GM20431 (cell line): ENCODE measurements at regions not wholly inside any gene's neighbourhood (a gene's known extent, or its start where the extent isn't known, plus 50 kb on each side); places are given as distances from the start of the nearest gene placed in this dataset.

Source experiments
- in situ Hi-C: fragments of 300-500 bp; cut with MseI, MboI; formaldehyde crosslinking; loops from one replicate; pipeline ENCODE4 v1.15.0; 2020; ENCODE audit warnings: low sequenced_read_pairs; ENCODE audit not compliant: unreplicated experiment

DNA sequence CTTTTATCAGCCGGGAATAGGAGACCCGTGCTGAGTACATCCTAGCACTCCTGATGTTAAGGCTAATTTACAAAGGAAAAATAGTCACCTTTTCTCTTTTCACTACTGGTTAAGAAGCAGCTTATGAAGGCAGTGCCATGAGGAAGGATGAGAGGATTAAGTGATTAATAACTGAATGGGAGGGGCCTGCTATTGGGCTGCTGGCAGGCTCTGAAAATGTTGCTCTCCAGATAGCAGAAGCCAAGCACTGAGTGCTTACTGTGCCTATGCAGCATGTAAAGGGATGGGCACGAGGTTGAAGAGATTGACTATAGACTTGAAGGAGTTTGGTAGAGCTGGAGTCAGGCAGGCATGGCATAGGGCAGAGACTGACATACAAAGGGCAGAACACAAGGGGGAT lies 282.4 kb upstream of the THSD7B start:
- in situ Hi-C loops = no loop called here

DNA sequence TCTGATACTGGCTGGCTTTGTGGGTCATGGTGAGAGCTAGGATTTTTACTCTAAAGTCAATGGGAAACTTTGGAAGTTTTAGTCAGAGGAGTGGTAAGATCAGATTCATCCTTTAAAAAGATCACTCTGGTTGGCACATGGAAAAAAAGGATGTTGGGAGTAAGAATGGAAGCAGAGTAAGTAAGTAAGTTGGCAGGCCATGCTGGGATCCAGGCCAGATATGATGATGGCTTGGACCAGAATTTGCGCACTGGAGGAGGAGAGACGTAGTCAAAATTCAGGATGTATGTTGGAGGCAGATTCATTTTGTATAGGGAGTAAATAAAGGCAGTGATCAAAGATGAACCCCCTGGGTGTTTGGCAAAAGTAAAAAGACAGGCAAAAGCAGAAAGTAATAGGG lies 283.3 kb upstream of the THSD7B start:
- in situ Hi-C loops = no loop called here

DNA sequence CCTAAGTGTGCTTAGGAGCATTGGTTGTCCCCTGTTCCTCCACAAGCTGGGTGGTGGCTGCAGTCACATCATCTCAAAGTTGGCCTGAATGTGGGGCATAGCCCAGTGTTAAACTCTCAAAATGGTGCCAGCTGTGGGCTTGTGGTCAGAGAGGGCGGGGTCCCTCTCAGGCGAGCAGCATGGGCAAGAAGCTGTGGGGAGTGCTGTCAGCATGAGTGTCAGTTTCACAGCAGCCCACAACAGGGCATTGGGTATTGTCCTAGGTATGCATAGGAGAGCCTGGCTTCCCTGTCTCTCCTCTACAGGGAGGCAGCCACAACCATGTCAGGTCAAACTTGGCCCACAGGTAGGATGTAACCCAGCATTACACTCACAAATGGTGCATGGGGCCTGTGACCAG lies 285.6 kb upstream of the THSD7B start:
- in situ Hi-C loops = no loop called here

DNA sequence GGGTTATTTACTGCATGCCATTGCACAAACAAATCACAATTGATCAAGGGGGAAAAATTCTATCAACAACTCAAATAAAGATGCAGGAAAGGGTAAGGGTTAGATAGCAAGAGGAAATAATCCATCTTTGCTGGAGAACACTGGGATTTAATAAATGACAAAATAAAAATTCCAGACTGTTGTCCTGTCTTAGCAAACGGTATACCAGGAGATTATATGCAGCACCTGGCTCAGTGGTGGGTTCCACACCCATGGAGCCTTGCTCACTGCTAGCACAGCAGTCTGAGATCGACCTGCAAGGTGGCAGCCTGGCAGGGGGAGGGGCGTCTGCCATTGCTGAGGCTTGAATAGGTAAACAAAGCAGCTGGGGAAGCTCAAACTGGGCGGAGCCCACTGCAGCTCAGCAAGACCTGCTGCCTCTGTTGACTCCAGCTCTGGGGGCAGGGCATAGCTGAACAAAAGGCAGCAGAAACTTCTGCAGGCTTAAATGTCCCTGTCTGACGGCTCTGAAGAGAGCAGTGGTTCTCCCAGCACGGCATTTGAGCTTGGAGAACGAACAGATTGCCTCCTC lies 296.5 kb upstream of the THSD7B start:
- in situ Hi-C loops = no loop called here

DNA sequence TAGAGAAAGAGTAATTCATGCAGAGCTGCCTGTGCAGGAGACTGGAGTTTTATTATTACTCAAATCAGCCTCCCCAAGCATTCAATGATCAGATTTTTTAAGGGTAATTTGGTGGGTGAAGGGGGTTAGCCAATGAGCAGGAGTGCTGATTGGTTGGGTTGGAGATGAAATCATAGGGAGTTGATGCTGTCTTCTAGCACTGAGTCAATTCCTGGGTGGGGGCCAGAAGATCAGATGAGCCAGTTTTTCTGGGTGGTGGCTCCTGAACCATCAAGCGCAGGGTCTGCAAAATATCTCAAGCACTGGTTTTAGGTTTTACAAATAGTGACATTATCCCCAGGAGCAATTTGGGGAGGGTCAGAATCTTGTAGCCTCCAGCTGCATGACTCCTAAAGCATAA lies 312.8 kb upstream of the THSD7B start:
- in situ Hi-C loops = no loop called here

DNA sequence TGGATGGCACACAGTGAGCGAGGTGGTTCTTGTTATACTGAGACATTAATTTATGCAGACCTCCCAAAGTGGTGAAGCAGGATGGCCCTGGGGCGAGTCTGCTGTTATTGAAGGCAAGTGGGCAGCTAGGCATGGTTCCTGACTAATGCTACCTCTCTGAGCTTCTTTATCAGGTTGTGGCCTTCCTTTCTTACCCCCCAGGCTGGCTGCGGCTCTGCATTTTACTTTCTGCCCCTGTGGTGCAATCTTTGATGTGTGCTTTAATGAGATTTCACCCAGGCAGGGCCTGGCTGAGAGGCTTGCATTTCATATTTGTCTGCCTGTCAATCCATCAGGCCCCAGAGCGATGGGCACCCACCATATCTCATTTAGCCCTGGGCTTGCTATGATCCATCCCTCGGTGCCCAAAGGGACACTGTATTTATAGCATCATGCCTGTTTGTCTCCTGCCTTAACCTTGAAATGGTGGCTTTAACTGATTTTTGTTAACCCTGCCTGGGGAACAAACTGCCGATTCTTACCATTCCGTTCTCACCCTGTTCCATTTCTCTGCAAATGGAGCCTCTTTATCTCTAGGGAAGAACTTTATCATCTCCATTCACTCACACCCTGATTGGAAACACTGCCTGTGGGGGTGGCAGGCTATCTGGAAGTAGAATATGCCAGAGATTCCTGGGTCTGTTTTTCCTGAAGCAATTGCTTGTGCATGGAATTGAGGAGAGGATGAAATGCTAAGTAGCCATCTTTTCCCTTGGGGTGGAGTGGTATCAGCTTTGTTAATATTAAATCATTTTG lies 316.2 kb upstream of the THSD7B start:
- in situ Hi-C loops = no loop called here

DNA sequence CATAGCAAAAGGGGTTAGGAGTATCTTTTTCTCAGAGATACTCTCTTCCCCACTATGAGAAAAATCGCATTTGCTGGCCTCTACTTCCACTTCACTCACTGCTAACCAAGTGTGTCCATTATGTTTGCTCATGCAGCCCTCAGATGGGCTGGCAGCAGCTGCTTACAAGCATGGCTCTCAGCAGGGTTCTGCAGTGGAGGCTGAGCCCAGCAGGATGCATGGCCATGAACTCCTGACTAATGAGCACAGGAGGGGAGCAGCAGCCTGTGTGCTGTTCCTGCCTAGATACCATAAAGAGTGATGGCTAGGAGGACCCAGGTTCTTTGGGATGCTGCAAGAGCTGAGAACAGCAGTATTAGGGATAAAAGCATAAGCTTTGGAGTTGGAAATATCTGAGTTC lies 316.9 kb upstream of the THSD7B start:
- in situ Hi-C loops = no loop called here

DNA sequence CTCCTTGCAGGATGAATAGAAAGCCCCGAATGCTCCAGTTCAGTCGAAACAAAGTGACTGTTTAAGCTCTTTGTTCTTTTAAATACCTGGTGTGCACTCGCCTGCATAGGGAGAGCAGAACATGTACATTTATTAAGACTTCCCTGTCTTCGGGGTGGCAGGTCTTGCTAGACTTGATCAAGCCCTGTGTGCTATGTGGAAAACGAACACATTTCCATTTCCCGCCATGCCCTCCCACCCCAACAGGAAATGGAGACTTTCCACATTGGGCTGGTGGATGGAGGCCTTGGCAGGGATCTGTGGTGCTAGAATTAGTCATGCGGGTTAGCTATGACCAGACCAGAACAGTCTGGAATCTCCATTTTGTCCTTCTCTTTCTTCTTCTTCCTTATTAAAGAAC lies 321.0 kb upstream of the THSD7B start:
- in situ Hi-C loops = no loop called here

DNA sequence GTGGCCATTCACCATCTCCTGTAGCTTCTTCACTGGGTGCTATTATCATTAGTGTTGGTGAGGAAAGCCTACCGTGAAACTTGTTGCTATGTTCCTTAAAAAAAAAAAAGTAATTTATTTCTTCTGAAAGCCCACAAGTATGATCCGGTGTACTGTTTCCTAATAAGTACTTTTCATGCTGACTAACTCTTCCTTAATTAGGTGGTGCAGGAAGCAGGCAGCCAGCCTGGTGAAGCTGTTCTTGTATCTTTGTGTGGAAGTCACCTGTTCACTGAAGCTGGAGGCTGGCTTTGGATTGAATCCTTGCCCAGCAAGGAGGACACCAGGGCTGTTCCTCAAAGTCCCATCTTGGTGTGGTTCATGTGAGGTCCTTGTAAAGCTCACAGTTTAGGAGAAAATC lies 321.7 kb upstream of the THSD7B start:
- in situ Hi-C loops = no loop called here

DNA sequence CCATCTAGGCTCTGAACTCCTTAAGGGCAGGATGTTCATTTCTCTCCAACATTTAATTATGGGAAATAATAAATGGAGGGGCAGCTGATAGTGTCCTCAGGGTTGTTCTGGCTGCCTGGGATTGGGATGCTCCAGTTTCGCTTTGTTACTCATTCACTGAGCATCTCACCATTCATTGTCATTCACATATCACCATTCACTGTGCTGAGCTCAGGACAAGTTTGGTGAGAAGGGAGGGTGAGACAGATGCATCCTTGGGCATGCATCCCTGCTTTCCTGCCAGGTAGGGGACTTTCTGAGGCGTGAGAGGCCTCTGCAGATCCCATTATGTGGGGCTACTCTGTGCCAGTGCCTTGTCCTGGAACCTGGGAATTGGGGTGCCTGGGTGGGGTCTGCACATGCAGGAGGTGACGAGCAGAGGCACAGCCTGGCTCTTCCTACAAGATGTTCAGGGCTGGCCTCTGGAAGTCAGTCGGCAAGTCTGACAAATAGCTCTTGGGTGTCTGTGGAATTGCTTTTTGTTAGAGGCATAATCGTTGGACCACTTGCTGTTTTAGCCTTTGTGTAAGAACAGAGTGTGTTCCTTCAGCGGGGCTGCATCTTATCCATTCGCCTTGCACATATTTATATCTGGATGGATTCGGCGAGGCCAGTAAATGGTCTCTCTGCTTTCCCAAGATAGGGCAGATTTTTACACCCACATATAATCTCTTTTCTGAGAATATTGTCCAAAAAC lies 323.2 kb upstream of the THSD7B start:
- in situ Hi-C loops = no loop called here

DNA sequence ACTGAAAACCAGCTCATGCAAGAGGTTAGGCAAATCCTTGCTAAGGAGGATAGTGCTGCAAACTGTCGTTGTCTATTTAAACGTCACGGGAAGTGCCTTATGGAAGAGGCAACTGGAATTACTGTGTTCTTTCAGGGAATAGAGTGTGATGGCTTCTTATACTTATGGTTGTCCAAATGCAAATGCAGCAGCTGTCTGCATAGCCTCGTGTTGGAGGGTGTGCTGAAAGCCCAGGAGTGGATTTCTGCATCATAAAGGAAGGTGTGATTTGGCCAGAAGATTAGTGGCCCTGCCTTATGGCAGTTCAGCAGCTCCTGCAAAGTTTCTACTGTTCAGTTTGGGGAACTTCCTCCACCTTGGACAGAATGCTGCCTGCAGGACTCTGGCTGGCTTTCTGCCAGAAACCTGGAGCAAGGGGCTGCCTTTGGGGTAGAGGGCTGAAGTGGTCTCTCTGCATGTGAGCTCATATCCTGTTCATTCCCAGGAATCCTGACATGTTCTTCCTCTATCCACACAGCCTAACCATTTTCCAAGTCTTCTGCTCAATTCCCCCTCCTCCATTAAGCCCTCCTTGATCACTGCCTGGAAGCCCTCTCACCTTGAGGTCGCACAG lies 321.2 kb upstream of the CXCR4 start:
- in situ Hi-C loops = no loop called here

DNA sequence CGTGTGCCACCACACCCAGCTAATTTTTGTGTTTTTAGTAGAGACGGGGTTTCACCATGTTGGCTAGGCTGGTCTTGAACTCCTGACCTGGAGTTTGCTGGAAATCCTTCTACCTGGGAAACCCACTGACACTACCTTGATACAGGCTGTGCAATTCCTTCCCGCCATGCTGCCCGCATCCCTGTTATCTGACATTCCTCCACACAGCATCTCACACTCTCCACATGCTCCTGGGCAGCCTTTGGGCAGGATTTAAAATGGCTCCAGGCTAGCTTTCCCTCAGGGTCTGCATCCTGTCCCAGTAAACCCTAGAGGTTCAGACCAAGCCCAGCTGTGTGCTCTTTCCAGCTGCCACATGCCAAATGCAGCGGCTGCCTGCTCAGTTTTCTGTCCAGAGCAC lies 319.5 kb upstream of the CXCR4 start:
- in situ Hi-C loops = no loop called here

DNA sequence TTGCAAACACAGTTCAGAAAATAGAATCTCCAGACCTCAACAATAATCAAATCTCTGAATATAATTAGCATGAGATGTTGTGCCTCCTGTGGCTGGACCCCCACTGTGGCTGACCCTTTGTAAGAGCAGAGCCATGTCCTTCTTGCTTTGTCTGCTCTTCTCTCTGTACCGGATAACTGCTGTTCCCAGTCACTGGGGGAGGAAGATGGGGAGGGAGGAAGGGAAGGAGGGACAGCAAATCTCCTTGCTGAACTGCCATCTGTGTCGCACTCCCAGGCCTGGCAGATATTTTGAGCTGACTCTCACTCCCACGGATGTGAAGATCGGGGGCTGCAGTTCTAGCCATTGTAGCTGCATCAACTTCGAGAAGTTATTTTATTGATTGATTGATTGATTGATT lies 319.0 kb upstream of the CXCR4 start:
- in situ Hi-C loops = no loop called here

DNA sequence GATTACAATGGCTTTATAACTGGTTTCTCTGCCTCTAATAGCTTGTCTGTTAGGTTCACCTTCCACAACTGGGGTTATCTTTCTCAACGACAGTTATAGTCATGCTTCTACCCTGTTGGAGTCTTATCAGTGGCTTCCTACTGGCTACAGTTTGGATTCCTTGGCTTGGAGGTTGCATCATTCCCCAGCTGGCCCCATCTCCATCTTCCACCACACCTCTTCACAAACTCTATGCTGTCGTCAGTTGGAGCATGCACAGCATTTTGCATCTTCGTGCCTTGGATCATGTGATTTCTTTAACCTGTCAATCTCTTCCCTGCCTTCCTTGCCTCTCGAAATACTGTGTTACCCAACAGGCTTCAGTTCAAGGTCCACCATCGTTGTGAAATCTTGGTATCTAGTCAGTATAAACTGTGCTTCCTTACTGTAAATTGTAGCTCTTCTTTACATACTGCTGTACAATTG lies 316.3 kb upstream of the CXCR4 start:
- in situ Hi-C loops = no loop called here

DNA sequence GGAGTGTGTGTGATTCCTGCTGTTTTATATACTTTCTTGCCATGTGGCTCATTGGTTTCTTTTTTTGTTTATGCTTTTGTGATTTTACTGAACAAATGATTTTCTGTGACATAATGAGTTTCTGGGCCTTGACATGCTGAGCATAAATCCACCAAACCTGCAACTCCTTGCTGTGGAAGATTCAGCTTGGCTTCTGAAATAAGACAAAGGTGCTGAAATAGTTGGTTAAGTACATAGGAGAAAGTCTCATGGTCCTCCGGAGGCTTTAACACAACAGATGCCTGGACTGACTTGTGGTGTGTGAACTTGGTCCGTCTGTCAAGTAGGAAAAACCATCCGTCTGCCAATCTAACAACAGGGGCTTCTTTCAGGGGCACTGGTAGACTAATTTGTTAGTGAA lies 315.3 kb upstream of the CXCR4 start:
- in situ Hi-C loops = no loop called here

DNA sequence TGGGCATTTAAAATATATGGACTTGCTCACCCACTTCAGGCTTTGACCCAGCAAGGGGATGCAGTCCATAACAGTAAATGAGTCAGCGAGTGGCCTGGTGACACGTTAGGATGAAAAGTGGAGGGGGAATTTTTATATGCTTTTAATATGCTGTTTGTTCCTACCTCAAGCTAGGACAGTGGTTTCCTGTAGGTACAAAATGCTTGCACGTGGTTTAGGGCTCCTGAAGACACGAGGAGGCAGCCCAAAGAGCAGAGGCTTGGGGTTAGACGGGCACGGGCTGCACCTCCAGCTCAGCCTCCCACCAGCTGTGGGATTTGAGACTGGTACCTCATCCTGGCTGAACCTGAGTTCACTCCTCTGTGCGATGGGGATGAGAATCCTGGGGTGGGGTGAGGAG lies 306.2 kb upstream of the CXCR4 start:
- in situ Hi-C loops = loop anchor here (25.0 kb wide), 1 partner anchor 1413 kb away; no protein-coding TSS in a partner anchor

DNA sequence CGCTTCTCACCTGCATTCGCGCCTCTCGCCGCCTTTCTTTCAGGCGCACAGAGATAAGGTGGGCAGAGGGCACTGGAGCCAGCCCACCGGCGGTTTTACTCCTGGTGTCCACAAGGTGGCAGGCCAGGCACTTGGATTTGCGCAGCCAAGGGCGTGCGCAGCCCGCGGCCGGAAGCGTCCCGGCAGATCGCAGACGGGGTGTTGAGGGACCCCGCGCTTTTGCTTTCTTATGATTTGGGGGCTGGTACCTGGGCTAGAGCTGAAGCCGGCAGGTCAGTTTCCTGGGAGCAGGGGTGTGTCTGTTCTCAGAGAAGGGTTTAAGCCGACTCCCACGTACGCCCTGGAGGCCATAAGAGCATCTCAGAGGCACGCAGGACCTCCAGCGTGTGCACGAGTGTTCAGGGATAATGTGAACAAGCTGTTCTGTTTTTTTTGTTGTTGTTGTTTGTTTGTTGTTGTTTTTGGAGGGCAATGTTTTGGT lies 305.6 kb upstream of the CXCR4 start:
- in situ Hi-C loops = loop anchor here (25.0 kb wide), 1 partner anchor 1414 kb away; no protein-coding TSS in a partner anchor

DNA sequence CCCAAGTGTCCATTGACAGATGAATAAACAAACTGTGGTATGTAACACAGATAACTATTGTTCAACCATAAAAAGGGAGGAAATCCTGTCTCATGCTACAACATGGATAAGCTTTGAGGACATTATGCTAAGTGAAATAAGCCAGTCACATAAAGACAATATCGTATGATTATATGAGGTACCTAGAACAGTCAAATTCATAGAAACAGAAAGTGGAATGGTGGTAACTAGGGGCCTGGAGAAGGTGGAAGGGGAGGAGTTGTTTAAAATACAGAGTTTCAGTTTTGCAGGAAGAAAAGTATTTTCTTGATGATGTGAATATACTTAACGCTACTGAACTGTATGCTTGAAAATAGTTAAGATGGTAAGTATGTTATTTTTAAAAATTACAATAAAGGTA lies 304.6 kb upstream of the CXCR4 start:
- in situ Hi-C loops = loop anchor here (25.0 kb wide), 1 partner anchor 1415 kb away; no protein-coding TSS in a partner anchor

DNA sequence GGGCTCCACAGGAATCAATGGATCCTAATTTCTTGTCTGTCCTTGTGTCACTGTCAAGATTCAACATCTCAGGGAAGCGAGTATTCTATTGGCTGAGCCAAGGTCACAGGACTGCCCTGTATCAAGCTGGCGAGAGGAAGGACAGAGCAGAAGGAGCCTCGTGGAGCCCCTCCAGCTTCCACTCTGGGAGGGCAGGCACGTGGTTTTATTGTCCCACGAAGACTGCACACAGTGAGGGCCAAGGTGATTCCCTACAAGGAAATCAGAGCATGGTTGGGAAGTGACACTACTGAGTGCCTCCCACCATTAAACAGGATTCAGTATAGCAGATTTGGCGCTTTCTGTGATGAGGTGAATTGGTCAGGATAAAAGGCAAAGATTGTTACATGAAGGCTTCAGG lies 302.4 kb upstream of the CXCR4 start:
- in situ Hi-C loops = loop anchor here (25.0 kb wide), 1 partner anchor 1417 kb away; no protein-coding TSS in a partner anchor

DNA sequence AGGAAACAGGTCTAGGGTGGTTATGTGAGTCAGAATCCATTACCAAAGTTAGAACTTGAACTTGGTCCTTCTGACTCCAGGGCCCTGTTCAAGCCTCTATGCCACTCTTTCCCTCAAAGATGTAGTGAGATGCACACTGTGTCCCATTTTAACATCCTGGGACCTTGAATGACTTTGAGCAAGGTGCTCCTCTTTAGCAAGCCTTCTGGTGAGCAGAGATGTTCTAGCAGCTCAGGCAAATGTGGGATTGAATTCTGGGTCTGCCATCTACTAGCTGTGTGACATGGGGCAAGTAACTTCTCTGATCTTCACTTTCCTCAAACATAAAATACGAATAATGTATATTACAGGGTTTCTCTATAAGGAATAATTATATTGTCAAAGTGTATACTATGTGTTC lies 294.0 kb upstream of the CXCR4 start:
- in situ Hi-C loops = loop anchor here (25.0 kb wide), 1 partner anchor 1425 kb away; no protein-coding TSS in a partner anchor
